ENCODE measurements at regions not wholly inside any gene's neighbourhood (a gene's known extent, or its start where the extent isn't known, plus 50 kb on each side); places are given as distances from the start of the nearest gene placed in this dataset.

- no peak for TF ChIP-seq Cebpa-rat (IDR thresholded peaks at IDR 0.05)
- H3K4me1 ChIP-seq, result peaks cover 5% of the 10 kb centered on the region
- H3K27ac ChIP-seq, result no peak overlapping the region
- H3K4me2 ChIP-seq, result no peak overlapping the region
- H3K9ac ChIP-seq, result no peak overlapping the region
- no peaks in the 10 kb centered on the region for H4K20me1 ChIP-seq
- H3K9me3 ChIP-seq, result no peaks in the 10 kb centered on the region
- no peak overlapping the region for H3K4me3 ChIP-seq
- no peaks in the 10 kb centered on the region for H3K27me3 ChIP-seq
- no peaks in the 10 kb centered on the region for H3K36me3 ChIP-seq
Observed at GRCh38 chr7:142376356-142376997, 118.6 kb upstream of the PRSS58 start.

- H3K9ac ChIP-seq, result no peak overlapping the region
- no peaks in the 10 kb centered on the region for H3K9me3 ChIP-seq
- no peaks in the 10 kb centered on the region for H3K4me1 ChIP-seq
- H3K27me3 ChIP-seq, result no peaks in the 10 kb centered on the region
- H4K20me1 ChIP-seq, result no peaks in the 10 kb centered on the region
- no peak; the same call in 1 of the 2 replicates for TF ChIP-seq Cebpa-rat (IDR thresholded peaks at IDR 0.05)
- no peak overlapping the region for H3K4me3 ChIP-seq
- H3K36me3 ChIP-seq, result no peaks in the 10 kb centered on the region
- no peak overlapping the region for H3K4me2 ChIP-seq
- H3K27ac ChIP-seq, result no peak overlapping the region
Observed at GRCh38 chr7:142375710-142376313, 118.0 kb upstream of the PRSS58 start.

GRCh38 chr7:142372727-142373126 lies 114.9 kb upstream of the PRSS58 start:
- H3K27me3 ChIP-seq, result no peaks in the 10 kb centered on the region
- no peaks in the 10 kb centered on the region for H3K4me1 ChIP-seq
- H3K9me3 ChIP-seq, result peaks cover 19% of the 10 kb centered on the region
- no peaks in the 10 kb centered on the region for H4K20me1 ChIP-seq
- no peak overlapping the region for H3K27ac ChIP-seq
- H3K36me3 ChIP-seq, result no peaks in the 10 kb centered on the region
- H3K4me3 ChIP-seq, result no peak overlapping the region
- TF ChIP-seq Cebpa-rat (IDR thresholded peaks at IDR 0.05), result no peak
- H3K9ac ChIP-seq, result no peak overlapping the region
- no peak overlapping the region for H3K4me2 ChIP-seq

- H3K4me2 ChIP-seq, result no peak overlapping the region
- no peak overlapping the region for H3K4me3 ChIP-seq
- no peaks in the 10 kb centered on the region for H3K36me3 ChIP-seq
- no peaks in the 10 kb centered on the region for H3K4me1 ChIP-seq
- H3K9me3 ChIP-seq, result peaks cover 28% of the 10 kb centered on the region
- no peaks in the 10 kb centered on the region for H3K27me3 ChIP-seq
- no peak overlapping the region for H3K9ac ChIP-seq
- no peak for TF ChIP-seq Cebpa-rat (IDR thresholded peaks at IDR 0.05)
- H3K27ac ChIP-seq, result no peak overlapping the region
- no peaks in the 10 kb centered on the region for H4K20me1 ChIP-seq
Observed at GRCh38 chr7:142371586-142372377, 113.9 kb upstream of the PRSS58 start.

GRCh38 chr7:142365410-142365842 lies 107.6 kb upstream of the PRSS58 start:
- Histone ChIP-seq H3K4me2 (no peak overlapping the region), H3K4me3 (no peak overlapping the region), H3K9me3 (peaks cover 30% of the 10 kb centered on the region), H3K27me3 (no peaks in the 10 kb centered on the region), H3K9ac (no peak overlapping the region), H3K36me3 (no peaks in the 10 kb centered on the region), H3K27ac (no peak overlapping the region), H3K4me1 (peaks cover 11% of the 10 kb centered on the region), H4K20me1 (no peaks in the 10 kb centered on the region)
- TF ChIP-seq Cebpa-rat (IDR thresholded peaks at IDR 0.05), result no peak

- Histone ChIP-seq H3K9ac (no peak overlapping the region), H3K36me3 (no peaks in the 10 kb centered on the region), H3K4me1 (peaks cover 11% of the 10 kb centered on the region), H4K20me1 (no peaks in the 10 kb centered on the region), H3K4me3 (no peak overlapping the region), H3K27me3 (no peaks in the 10 kb centered on the region), H3K9me3 (peaks cover 30% of the 10 kb centered on the region), H3K4me2 (no peak overlapping the region), H3K27ac (no peak overlapping the region)
- TF ChIP-seq Cebpa-rat (IDR thresholded peaks at IDR 0.05), result no peak
Observed at GRCh38 chr7:142364551-142364950, 106.7 kb upstream of the PRSS58 start.

GRCh38 chr7:142362349-142362748 lies 104.5 kb upstream of the PRSS58 start:
- Histone ChIP-seq H3K9ac (no peak overlapping the region), H3K4me3 (no peak overlapping the region), H3K4me1 (peaks cover 28% of the 10 kb centered on the region), H3K36me3 (no peaks in the 10 kb centered on the region), H3K4me2 (no peak overlapping the region), H4K20me1 (no peaks in the 10 kb centered on the region), H3K27ac (no peak overlapping the region), H3K9me3 (peaks cover 8% of the 10 kb centered on the region; the same call in 1 of the 2 replicates), H3K27me3 (no peaks in the 10 kb centered on the region)
- no peak for TF ChIP-seq Cebpa-rat (IDR thresholded peaks at IDR 0.05)

GRCh38 chr7:142359694-142360279 lies 101.9 kb upstream of the PRSS58 start:
- Histone ChIP-seq H4K20me1 (no peaks in the 10 kb centered on the region), H3K27ac (no peak overlapping the region), H3K9ac (no peak overlapping the region), H3K4me2 (no peak overlapping the region), H3K9me3 (no peaks in the 10 kb centered on the region), H3K4me1 (peaks cover 28% of the 10 kb centered on the region), H3K27me3 (no peaks in the 10 kb centered on the region), H3K4me3 (no peak overlapping the region), H3K36me3 (no peaks in the 10 kb centered on the region)
- TF ChIP-seq Cebpa-rat (IDR thresholded peaks at IDR 0.05), result no peak

- Histone ChIP-seq H3K4me3 (no peak overlapping the region), H3K9ac (no peak overlapping the region)
Observed at GRCh38 chr7:142357953-142358520, 100.2 kb upstream of the PRSS58 start.

More at GRCh38 chr7:142357953-142358520, 100.2 kb upstream of the PRSS58 start:
- no peaks in the 10 kb centered on the region for H3K27me3 ChIP-seq
- no peak for TF ChIP-seq Cebpa-rat (IDR thresholded peaks at IDR 0.05)
- H3K36me3 ChIP-seq, result no peaks in the 10 kb centered on the region
- H3K4me1 ChIP-seq, result peaks cover 39% of the 10 kb centered on the region
- H3K4me2 ChIP-seq, result peak overlapping the region; percentile 63
- no peaks in the 10 kb centered on the region for H3K9me3 ChIP-seq
- peak overlapping the region; percentile 33; the same call in 1 of the 2 replicates for H3K27ac ChIP-seq
- no peaks in the 10 kb centered on the region for H4K20me1 ChIP-seq

Data from BLaER1 (cell line).